CD4-positive, alpha-beta T cell (primary cell): ENCODE measurements at regions not wholly inside any gene's neighbourhood (a gene's known extent, or its start where the extent isn't known, plus 50 kb on each side); places are given as distances from the start of the nearest gene placed in this dataset.

Experiments
- ATAC-seq: fragments of 200-7000 bp; cut with Tn5 transposase; one replicate; pipeline ENCODE4 v1.10.0; 2022; ENCODE audit warnings: mild to moderate bottlenecking; ENCODE audit not compliant: poor library complexity
- CTCF ChIA-PET: fragments of 350-600 bp; sonication (Branson Sonifier 250); formaldehyde crosslinking; loops from one replicate; lab custom pipeline; 2021; ENCODE audit warnings: antibody characterized with exemption, inconsistent platforms; lab: Charles Lee
- POLR2A ChIA-PET: fragments of 350-600 bp; sonication (Branson Sonifier 250); formaldehyde crosslinking; loops from one replicate; lab custom pipeline; 2021; ENCODE audit warnings: antibody characterized with exemption, inconsistent platforms; lab: Charles Lee
- DNase-seq, 14 experiments: peaks; one replicate each; pipeline ENCODE4 v3.0.0-alpha.2; 2013 to 2020; ENCODE audit warnings: mixed read lengths in 2 of 14
- H3K27ac ChIP-seq, 2 donors: one replicate each; pipeline versions ENCODE4 v1.5.1 to v1.7.0; 2013; ENCODE audit warnings: low read length in 2 of 2, low read depth in 1 of 2, mild to moderate bottlenecking in 1 of 2
- H3K27me3 ChIP-seq, 2 experiments: 1 replicate in 1 of 2; 2 replicates in 1 of 2; pipeline versions ENCODE4 v1.6.1 to v1.7.0; 2013; ENCODE audit warnings: low read length in 2 of 2, control low read depth in 1 of 2, mild to moderate bottlenecking in 1 of 2, moderate library complexity in 1 of 2; ENCODE audit not compliant: insufficient read depth in 2 of 2, control insufficient read depth in 1 of 2
- H3K36me3 ChIP-seq: one replicate; pipeline ENCODE4 v1.6.1; 2013; ENCODE audit warnings: low read length, control low read depth; ENCODE audit not compliant: insufficient read depth
- H3K4me1 ChIP-seq: one replicate; pipeline ENCODE4 v1.6.1; 2013; ENCODE audit warnings: low read length, control low read depth; ENCODE audit not compliant: insufficient read depth
- H3K4me3 ChIP-seq: one replicate; pipeline ENCODE4 v1.5.1; 2013; ENCODE audit warnings: mild to moderate bottlenecking, low read length, moderate library complexity
- H3K9me3 ChIP-seq, 2 experiments: 1 replicate in 1 of 2; 2 replicates in 1 of 2; pipeline versions ENCODE4 v1.6.1 to v1.7.0; 2013; ENCODE audit warnings: low read length in 2 of 2, mild to moderate bottlenecking in 2 of 2, control low read depth in 1 of 2, moderate library complexity in 1 of 2; ENCODE audit not compliant: control insufficient read depth in 1 of 2, insufficient read depth in 1 of 2
- H3K27ac Mint-ChIP-seq: one replicate; pipeline ENCODE4 v1.8.0; 2020; ENCODE audit warnings: mixed read lengths
- H3K27me3 Mint-ChIP-seq: one replicate; pipeline ENCODE4 v1.8.0; 2021; ENCODE audit warnings: mixed read lengths
- H3K36me3 Mint-ChIP-seq: one replicate; pipeline ENCODE4 v1.8.0; 2021; ENCODE audit warnings: low read depth, mixed read lengths
- H3K4me1 Mint-ChIP-seq: one replicate; pipeline ENCODE4 v1.8.0; 2021; ENCODE audit warnings: low read depth, mixed read lengths
- H3K4me3 Mint-ChIP-seq: one replicate; pipeline ENCODE4 v1.8.0; 2020; ENCODE audit warnings: mild to moderate bottlenecking, mixed read lengths
- H3K9me3 Mint-ChIP-seq: one replicate; pipeline ENCODE4 v1.8.0; 2020; ENCODE audit warnings: mixed read lengths
- intact Hi-C, 2 experiments: fragments of 100-400 bp; cut with DNase I in 1 of 2; cut with micrococcal nuclease in 1 of 2; formaldehyde crosslinking; loops; one replicate each; pipeline versions ENCODE4 v1.15.1 to v1.9.0; 2023 to 2025; cut with DNase I, micrococcal nuclease
- TF ChIP-seq, protein P1 (sequence below): fragments of 200-600 bp; IDR thresholded peaks from one replicate; pipeline ENCODE4 v1.8.0; 2022; ENCODE audit warnings: antibody characterized with exemption, mild to moderate bottlenecking

DNA sequence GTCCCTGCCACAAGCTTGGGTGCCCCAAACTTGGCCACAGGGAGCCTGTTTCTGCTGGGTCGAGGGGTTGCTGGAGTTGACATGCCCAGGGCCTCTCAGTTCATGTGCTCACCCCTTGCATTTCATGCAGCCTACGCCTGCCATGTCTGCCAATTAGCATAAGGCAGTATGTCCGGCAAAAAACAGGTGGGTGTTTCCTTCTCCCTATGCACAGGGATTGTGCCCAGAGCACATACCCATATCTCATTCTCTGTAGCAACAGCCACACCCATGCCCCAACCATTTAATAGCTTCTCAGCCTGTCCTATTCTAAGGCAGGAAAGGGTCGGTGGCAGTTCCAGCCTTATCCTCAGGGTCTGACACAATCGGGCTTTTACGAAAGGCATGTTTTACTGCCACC lies 340.4 kb upstream of the ASIC2 start:
- H3K36me3 ChIP-seq: no peaks in the 10 kb centered on the region
- Mint-ChIP-seq H3K4me1 (peaks cover 17% of the 10 kb centered on the region), H3K27me3 (peaks cover 10% of the 10 kb centered on the region), H3K27ac (no peak overlapping the region), H3K36me3 (no peaks in the 10 kb centered on the region), H3K9me3 (peaks cover 30% of the 10 kb centered on the region), H3K4me3 (no peak overlapping the region)
- ChIA-PET CTCF (no interaction called here), POLR2A (no interaction called here)
- H3K4me1 ChIP-seq: peaks cover 7% of the 10 kb centered on the region
- H3K9me3 ChIP-seq: peaks cover 9 to 13% of the 10 kb centered on the region in 2 experiments
- intact Hi-C loops: no loop called here
- ATAC-seq (no peak), DNase-seq (no peak)
- TF ChIP-seq, protein P1, sequence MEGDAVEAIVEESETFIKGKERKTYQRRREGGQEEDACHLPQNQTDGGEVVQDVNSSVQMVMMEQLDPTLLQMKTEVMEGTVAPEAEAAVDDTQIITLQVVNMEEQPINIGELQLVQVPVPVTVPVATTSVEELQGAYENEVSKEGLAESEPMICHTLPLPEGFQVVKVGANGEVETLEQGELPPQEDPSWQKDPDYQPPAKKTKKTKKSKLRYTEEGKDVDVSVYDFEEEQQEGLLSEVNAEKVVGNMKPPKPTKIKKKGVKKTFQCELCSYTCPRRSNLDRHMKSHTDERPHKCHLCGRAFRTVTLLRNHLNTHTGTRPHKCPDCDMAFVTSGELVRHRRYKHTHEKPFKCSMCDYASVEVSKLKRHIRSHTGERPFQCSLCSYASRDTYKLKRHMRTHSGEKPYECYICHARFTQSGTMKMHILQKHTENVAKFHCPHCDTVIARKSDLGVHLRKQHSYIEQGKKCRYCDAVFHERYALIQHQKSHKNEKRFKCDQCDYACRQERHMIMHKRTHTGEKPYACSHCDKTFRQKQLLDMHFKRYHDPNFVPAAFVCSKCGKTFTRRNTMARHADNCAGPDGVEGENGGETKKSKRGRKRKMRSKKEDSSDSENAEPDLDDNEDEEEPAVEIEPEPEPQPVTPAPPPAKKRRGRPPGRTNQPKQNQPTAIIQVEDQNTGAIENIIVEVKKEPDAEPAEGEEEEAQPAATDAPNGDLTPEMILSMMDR: no peak
- peaks cover 0 to 8% of the 10 kb centered on the region in 2 experiments for H3K27me3 ChIP-seq
- H3K27ac ChIP-seq: no peak overlapping the region
- H3K4me3 ChIP-seq: no peak overlapping the region

DNA sequence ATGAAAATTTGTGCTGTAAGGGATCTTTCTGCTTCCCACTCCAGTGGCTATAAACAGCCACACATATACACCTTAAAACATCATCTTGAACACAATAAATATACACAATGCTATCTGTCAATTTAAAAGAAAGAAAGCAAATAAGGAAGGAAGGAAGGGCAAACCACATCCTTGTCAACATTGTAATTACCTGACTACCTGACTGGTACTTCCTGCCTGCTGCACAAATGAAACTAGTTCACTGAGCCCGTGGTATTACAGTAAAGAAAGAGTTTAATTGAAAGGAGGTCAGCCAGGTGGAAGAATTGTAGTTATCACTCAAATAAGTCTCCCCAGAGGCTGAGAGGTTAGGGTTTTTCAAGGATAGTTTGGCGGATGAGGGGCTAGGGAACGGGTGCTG lies 344.4 kb upstream of the ASIC2 start:
- no peak overlapping the region for H3K4me3 Mint-ChIP-seq
- H3K36me3 ChIP-seq: no peaks in the 10 kb centered on the region
- peaks cover 7% of the 10 kb centered on the region for H3K4me1 ChIP-seq
- peaks cover 17% of the 10 kb centered on the region for H3K4me1 Mint-ChIP-seq
- H3K4me3 ChIP-seq: no peak overlapping the region
- CTCF ChIA-PET: no interaction called here
- peaks cover 11 to 21% of the 10 kb centered on the region in 2 experiments for H3K9me3 ChIP-seq
- POLR2A ChIA-PET: no interaction called here
- H3K27me3 ChIP-seq: peaks cover 0 to 8% of the 10 kb centered on the region in 2 experiments
- intact Hi-C loops: no loop called here
- TF ChIP-seq, protein P1: no peak
- H3K27ac Mint-ChIP-seq: no peak overlapping the region
- H3K27me3 Mint-ChIP-seq: peaks cover 4% of the 10 kb centered on the region
- peaks cover 27% of the 10 kb centered on the region for H3K9me3 Mint-ChIP-seq
- no peaks in the 10 kb centered on the region for H3K36me3 Mint-ChIP-seq
- no peak overlapping the region for H3K27ac ChIP-seq
- ATAC-seq (no peak), DNase-seq (no peak)

DNA sequence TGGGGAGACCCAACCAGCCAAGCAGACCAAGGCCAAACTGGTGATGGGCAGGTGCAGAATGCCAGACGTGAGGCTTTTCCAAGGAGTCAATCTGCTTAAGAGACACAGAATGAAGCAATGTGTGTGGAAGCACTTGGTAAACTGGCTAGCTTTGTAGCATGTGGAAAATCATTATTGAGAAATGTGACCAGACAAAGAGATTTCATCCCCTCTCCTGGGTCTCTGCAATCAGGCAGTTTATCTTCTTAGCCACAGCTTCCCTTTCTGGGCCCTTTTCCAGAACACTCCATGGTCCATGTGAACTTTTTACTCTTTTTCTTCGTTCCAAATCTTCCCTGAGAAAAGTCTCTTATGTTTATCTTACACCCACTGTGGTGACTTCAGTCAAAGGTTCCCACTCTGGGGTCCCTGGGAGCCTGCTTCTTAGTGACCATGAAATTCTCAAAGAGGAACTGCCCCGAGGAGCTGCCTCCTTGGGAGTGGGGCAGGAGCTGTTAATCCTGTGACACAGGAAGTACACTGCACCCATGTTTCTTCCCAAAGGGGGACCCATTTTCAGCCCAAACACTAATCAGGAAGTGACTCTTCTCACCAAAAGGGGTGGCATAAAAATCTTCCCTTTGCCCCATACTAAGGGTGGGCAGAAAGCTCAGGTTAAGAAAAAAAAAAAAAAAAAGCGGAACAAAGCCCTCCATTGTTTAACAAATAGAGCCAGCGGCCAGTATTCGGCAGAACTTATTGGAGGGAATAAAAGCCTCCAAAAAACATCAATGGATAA lies 346.2 kb upstream of the ASIC2 start:
- peaks cover 11 to 16% of the 10 kb centered on the region in 2 experiments for H3K9me3 ChIP-seq
- Mint-ChIP-seq H3K9me3 (peaks cover 27% of the 10 kb centered on the region), H3K4me3 (no peak overlapping the region), H3K36me3 (no peaks in the 10 kb centered on the region), H3K27me3 (peaks cover 4% of the 10 kb centered on the region), H3K27ac (no peak overlapping the region), H3K4me1 (peaks cover 17% of the 10 kb centered on the region)
- H3K36me3 ChIP-seq: no peaks in the 10 kb centered on the region
- no peak for DNase-seq
- H3K4me1 ChIP-seq: peaks cover 7% of the 10 kb centered on the region
- intact Hi-C loops: no loop called here
- H3K4me3 ChIP-seq: no peak overlapping the region
- CTCF ChIA-PET: no interaction called here
- POLR2A ChIA-PET: no interaction called here
- no peak overlapping the region for H3K27ac ChIP-seq
- TF ChIP-seq, protein P1: no peak
- H3K27me3 ChIP-seq: no peaks in the 10 kb centered on the region
- no peak for ATAC-seq
